ENCODE measurements at regions not wholly inside any gene's neighbourhood (a gene's known extent, or its start where the extent isn't known, plus 50 kb on each side); places are given as distances from the start of the nearest gene placed in this dataset.

- H3K27ac ChIP-seq (ENCODE audit: low read length), result no peak overlapping the region
- H3K36me3 ChIP-seq (replicated peaks; ENCODE audit: insufficient read depth, low read length), result no peaks in the 10 kb centered on the region
- no peaks in the 10 kb centered on the region for H3F3A ChIP-seq (ENCODE audit: insufficient read depth, low read length)
- no peaks in the 10 kb centered on the region for H3K4me1 ChIP-seq (ENCODE audit: low read length)
- H4K20me1 ChIP-seq (ENCODE audit: insufficient read depth, low read length), result no peaks in the 10 kb centered on the region
- TF ChIP-seq EZH2 (optimal IDR thresholded peaks at IDR 0.05; ENCODE audit: low read depth, low read length) (no peak), CTCF (IDR thresholded peaks at IDR 0.05; ENCODE audit: low read length) (no peak), EZH2phosphoT487 (IDR thresholded peaks at IDR 0.05; ENCODE audit: low read length) (no peak)
- H3K27me3 ChIP-seq (replicated peaks; ENCODE audit: insufficient read depth, low read length), result 0 out of 2 replicates have a peak, but pooled peaks cover 8% of the 10 kb centered on the region
- no peak overlapping the region for H2AFZ ChIP-seq (ENCODE audit: low read length)
- no peaks in the 10 kb centered on the region for H3K79me2 ChIP-seq (ENCODE audit: low read length)
- no peak overlapping the region for H3K4me3 ChIP-seq (ENCODE audit: low read length)
- H3K9me3 ChIP-seq (replicated peaks; ENCODE audit: insufficient read depth, low read length), result no peaks in the 10 kb centered on the region
- H3K4me2 ChIP-seq (ENCODE audit: low read depth, low read length), result no peak overlapping the region
- no peaks in the 10 kb centered on the region for H3K9me2 ChIP-seq (replicated peaks; ENCODE audit: insufficient read depth, low read length)
- H3K9ac ChIP-seq (ENCODE audit: low read length), result no peak overlapping the region
- no peak for DNase-seq
Observed at GRCh38 chr17:17425005-17425404, 51.8 kb upstream of the MED9 start.

GRCh38 chr17:17425591-17425990 is 51.2 kb upstream of the MED9 start:
- Histone ChIP-seq H3K79me2 (ENCODE audit: low read length) (no peaks in the 10 kb centered on the region), H4K20me1 (ENCODE audit: insufficient read depth, low read length) (no peaks in the 10 kb centered on the region), H3K9me3 (replicated peaks; ENCODE audit: insufficient read depth, low read length) (no peaks in the 10 kb centered on the region), H3K36me3 (replicated peaks; ENCODE audit: insufficient read depth, low read length) (no peaks in the 10 kb centered on the region), H3K4me3 (ENCODE audit: low read length) (no peak overlapping the region), H3K4me1 (ENCODE audit: low read length) (no peaks in the 10 kb centered on the region), H3F3A (ENCODE audit: insufficient read depth, low read length) (no peaks in the 10 kb centered on the region), H2AFZ (ENCODE audit: low read length) (no peak overlapping the region), H3K9me2 (replicated peaks; ENCODE audit: insufficient read depth, low read length) (no peaks in the 10 kb centered on the region), H3K27me3 (replicated peaks; ENCODE audit: insufficient read depth, low read length) (0 out of 2 replicates have a peak, but pooled peaks cover 4% of the 10 kb centered on the region), H3K9ac (ENCODE audit: low read length) (no peak overlapping the region), H3K4me2 (ENCODE audit: low read depth, low read length) (no peak overlapping the region), H3K27ac (ENCODE audit: low read length) (no peak overlapping the region)
- no peak for DNase-seq
- TF ChIP-seq CTCF (IDR thresholded peaks at IDR 0.05; ENCODE audit: low read length), result no peak
- TF ChIP-seq EZH2 (optimal IDR thresholded peaks at IDR 0.05; ENCODE audit: low read depth, low read length), result no peak
- TF ChIP-seq EZH2phosphoT487 (IDR thresholded peaks at IDR 0.05; ENCODE audit: low read length), result no peak

- Histone ChIP-seq H3K9me2 (replicated peaks; ENCODE audit: insufficient read depth, low read length) (no peaks in the 10 kb centered on the region), H3K27me3 (replicated peaks; ENCODE audit: insufficient read depth, low read length) (0 out of 2 replicates have a peak, but pooled peaks cover 3% of the 10 kb centered on the region), H2AFZ (ENCODE audit: low read length) (no peak overlapping the region), H3K4me2 (ENCODE audit: low read depth, low read length) (no peak overlapping the region), H3K27ac (ENCODE audit: low read length) (no peak overlapping the region), H3K36me3 (replicated peaks; ENCODE audit: insufficient read depth, low read length) (no peaks in the 10 kb centered on the region), H3K9me3 (replicated peaks; ENCODE audit: insufficient read depth, low read length) (no peaks in the 10 kb centered on the region), H3K9ac (ENCODE audit: low read length) (no peak overlapping the region), H3K4me1 (ENCODE audit: low read length) (no peaks in the 10 kb centered on the region), H4K20me1 (ENCODE audit: insufficient read depth, low read length) (no peaks in the 10 kb centered on the region), H3K79me2 (ENCODE audit: low read length) (no peaks in the 10 kb centered on the region), H3F3A (ENCODE audit: insufficient read depth, low read length) (no peaks in the 10 kb centered on the region), H3K4me3 (ENCODE audit: low read length) (no peak overlapping the region)
- DNase-seq, result no peak
- TF ChIP-seq EZH2phosphoT487 (IDR thresholded peaks at IDR 0.05; ENCODE audit: low read length) (no peak), CTCF (IDR thresholded peaks at IDR 0.05; ENCODE audit: low read length) (no peak), EZH2 (optimal IDR thresholded peaks at IDR 0.05; ENCODE audit: low read depth, low read length) (no peak)
Observed at GRCh38 chr17:17426184-17426583, 50.6 kb upstream of the MED9 start.

Measured in MM.1S (cell line).